B cell (primary cell): ENCODE measurements at regions not wholly inside any gene's neighbourhood (a gene's known extent, or its start where the extent isn't known, plus 50 kb on each side); places are given as distances from the start of the nearest gene placed in this dataset.

Experiments used
- ATAC-seq: fragments of 200-7000 bp; cut with Tn5 transposase; one replicate; pipeline ENCODE4 v1.10.0; 2021; ENCODE audit warnings: low read depth, mild to moderate bottlenecking, moderate number of reproducible peaks, moderate library complexity
- CTCF ChIA-PET: fragments of 350-600 bp; sonication (Branson Sonifier 250); formaldehyde crosslinking; loops from one replicate; lab custom pipeline; 2021; ENCODE audit warnings: antibody characterized with exemption, inconsistent platforms; lab: Charles Lee
- POLR2A ChIA-PET: fragments of 350-600 bp; sonication (Branson Sonifier 250); formaldehyde crosslinking; loops from one replicate; lab custom pipeline; 2021; ENCODE audit warnings: antibody characterized with exemption; lab: Charles Lee
- DNase-seq: peaks from one replicate; pipeline ENCODE4 v3.0.0; 2013
- H2AFZ ChIP-seq: 2 replicates; pipeline ENCODE4 v1.6.1; 2012; ENCODE audit warnings: mild to moderate bottlenecking, low read depth, low read length; ENCODE audit not compliant: insufficient read depth, poor library complexity, severe bottlenecking
- H3K27ac ChIP-seq, 2 donors: 1 replicate in 1 of 2; 2 replicates in 1 of 2; pipeline ENCODE4 v1.5.1; 2012 to 2013; ENCODE audit warnings: low read length in 2 of 2, mild to moderate bottlenecking in 2 of 2, moderate library complexity in 1 of 2
- H3K27me3 ChIP-seq, 4 experiments: fragments of 200-600 bp in 1 of 4; sonication (generic) in 1 of 4; replicated peaks in 1 of 4; 1 replicate in 2 of 4; 2 replicates in 2 of 4; pipeline versions ENCODE4 v1.6.1 to v1.7.0; 2013 to 2016; ENCODE audit warnings: low read length in 3 of 4, mild to moderate bottlenecking in 2 of 4, mixed read lengths in 1 of 4, moderate library complexity in 1 of 4; ENCODE audit not compliant: insufficient read depth in 4 of 4, control insufficient read depth in 3 of 4; ENCODE audit errors: control extremely low read depth in 1 of 4
- H3K36me3 ChIP-seq, 2 experiments: replicated peaks in 1 of 2; 1 replicate in 1 of 2; 2 replicates in 1 of 2; pipeline versions ENCODE4 v1.6.1 to v1.7.1; 2013; ENCODE audit warnings: low read length in 1 of 2; ENCODE audit not compliant: insufficient read depth in 2 of 2, control insufficient read depth in 1 of 2; ENCODE audit errors: control extremely low read depth in 1 of 2, extremely low read depth in 1 of 2
- H3K4me1 ChIP-seq, 2 donors: fragments of 200-600 bp in 1 of 2; sonication (generic) in 1 of 2; 1 replicate in 1 of 2; 2 replicates in 1 of 2; pipeline versions ENCODE4 v1.5.1 to v1.6.1; 2013 to 2017; ENCODE audit warnings: low read length in 2 of 2; ENCODE audit not compliant: control insufficient read depth in 2 of 2, insufficient read depth in 2 of 2
- H3K4me2 ChIP-seq: replicated peaks from 2 replicates; pipeline ENCODE3; 2012; ENCODE audit warnings: mild to moderate bottlenecking, low read depth, low read length; ENCODE audit not compliant: poor library complexity, severe bottlenecking
- H3K4me3 ChIP-seq, 5 experiments: fragments of 200-600 bp in 1 of 5; sonication (generic) in 1 of 5; 1 replicate in 3 of 5; 2 replicates in 2 of 5; pipeline versions ENCODE4 v1.5.1 to v1.7.0; 2011 to 2016; ENCODE audit warnings: low read length in 4 of 5, mild to moderate bottlenecking in 4 of 5, low read depth in 2 of 5, control low read depth in 1 of 5, moderate library complexity in 1 of 5; ENCODE audit not compliant: insufficient read depth in 1 of 5; ENCODE audit errors: control extremely low read depth in 1 of 5, extremely low read depth in 1 of 5
- H3K79me2 ChIP-seq: fragments of 200-600 bp; sonication (generic); one replicate; pipeline ENCODE4 v1.6.0; 2016; ENCODE audit warnings: low read length; ENCODE audit not compliant: control insufficient read depth, insufficient read depth
- H3K9ac ChIP-seq: fragments of 200-600 bp; sonication (generic); 2 replicates; pipeline ENCODE4 v1.6.1; 2017; ENCODE audit warnings: mild to moderate bottlenecking, low read length, moderate library complexity
- H3K9me3 ChIP-seq, 3 donors: one replicate each; pipeline versions ENCODE4 v1.6.1 to v1.7.1; 2013; ENCODE audit warnings: low read length in 2 of 3; ENCODE audit not compliant: control insufficient read depth in 2 of 3, insufficient read depth in 1 of 3; ENCODE audit errors: control extremely low read depth in 1 of 3
- H4K20me1 ChIP-seq: 2 replicates; pipeline ENCODE4 v1.6.0; 2012; ENCODE audit warnings: mild to moderate bottlenecking, low read length; ENCODE audit not compliant: insufficient read depth, control insufficient read depth, poor library complexity, severe bottlenecking
- H3K27ac Mint-ChIP-seq: one replicate; pipeline ENCODE4 v1.8.0; 2021; ENCODE audit warnings: mixed read lengths
- H3K27me3 Mint-ChIP-seq: one replicate; pipeline ENCODE4 v1.8.0; 2021; ENCODE audit warnings: mixed read lengths
- H3K4me1 Mint-ChIP-seq: one replicate; pipeline ENCODE4 v1.8.0; 2021; ENCODE audit warnings: mixed read lengths
- H3K4me3 Mint-ChIP-seq: one replicate; pipeline ENCODE4 v1.8.0; 2021; ENCODE audit warnings: mixed read lengths
- H3K9me3 Mint-ChIP-seq: one replicate; pipeline ENCODE4 v1.8.0; 2022; ENCODE audit warnings: mixed read lengths; ENCODE audit not compliant: insufficient read depth
- CTCF ChIP-seq: fragments of 200-600 bp; IDR thresholded peaks from one replicate; pipeline ENCODE4 v1.8.0; 2022; ENCODE audit warnings: antibody characterized with exemption, mild to moderate bottlenecking
- EZH2 ChIP-seq: IDR thresholded peaks from 2 replicates; pipeline ENCODE4 v1.6.1; 2012; ENCODE audit warnings: borderline replicate concordance, low read depth, mild to moderate bottlenecking, moderate library complexity, low read length; ENCODE audit not compliant: insufficient read depth, poor library complexity, severe bottlenecking
- WGBS: methylation state at CpG from one replicate; pipeline ENCODE4 v1.1.5; 2013; ENCODE audit warnings: missing lambda C conversion rate; ENCODE audit not compliant: insufficient coverage; 5-methylcytosine and 5-hydroxymethylcytosine counted together
- intact Hi-C: fragments of 100-400 bp; cut with micrococcal nuclease; formaldehyde crosslinking; loops from one replicate; pipeline ENCODE4 v1.10.0; 2022

- H3K4me1 ChIP-seq = no peaks in the 10 kb centered on the region
- H3K4me2 ChIP-seq = no peak overlapping the region
- CTCF ChIA-PET = no interaction called here
- no peaks in the 10 kb centered on the region for H3K27me3 ChIP-seq
- H3K4me3 ChIP-seq = no peak overlapping the region
- H2AFZ ChIP-seq = no peak overlapping the region
- no peak overlapping the region for H3K27ac ChIP-seq
- H3K36me3 ChIP-seq = no peaks in the 10 kb centered on the region
- ATAC-seq (no peak), DNase-seq (no peak)
- no peak overlapping the region for H3K27ac Mint-ChIP-seq
- peaks cover 23% of the 10 kb centered on the region for H3K9me3 Mint-ChIP-seq
- POLR2A ChIA-PET = no interaction called here
- H4K20me1 ChIP-seq = no peaks in the 10 kb centered on the region
- no peak overlapping the region for H3K9ac ChIP-seq
- H3K27me3 Mint-ChIP-seq = no peaks in the 10 kb centered on the region
- peaks cover 0 to 19% (median 8%) of the 10 kb centered on the region in 3 donors for H3K9me3 ChIP-seq
- TF ChIP-seq EZH2 (no peak), CTCF (no peak)
- intact Hi-C loops = no loop called here
- H3K4me3 Mint-ChIP-seq = no peak overlapping the region
- H3K79me2 ChIP-seq = no peaks in the 10 kb centered on the region
- 78% methylated on average over 1 of the region's 1 CpG for WGBS
- H3K4me1 Mint-ChIP-seq = no peaks in the 10 kb centered on the region
Observed at GRCh38 chr11:87545858-87546257, 508.1 kb downstream of the TMEM135 start.

- Histone ChIP-seq H3K9me3 (peaks cover 0 to 14% (median 8%) of the 10 kb centered on the region in 3 donors), H3K36me3 (no peaks in the 10 kb centered on the region), H3K4me3 (no peak overlapping the region), H2AFZ (no peak overlapping the region), H4K20me1 (no peaks in the 10 kb centered on the region), H3K79me2 (no peaks in the 10 kb centered on the region), H3K4me1 (no peaks in the 10 kb centered on the region), H3K27me3 (no peaks in the 10 kb centered on the region), H3K9ac (no peak overlapping the region), H3K4me2 (no peak overlapping the region), H3K27ac (no peak overlapping the region)
- TF ChIP-seq EZH2 = no peak
- no peak for TF ChIP-seq CTCF
- CTCF ChIA-PET = no interaction called here
- no CpG with 5 or more reads among the region's 1 CpG for WGBS
- Mint-ChIP-seq H3K27ac (no peak overlapping the region), H3K27me3 (no peaks in the 10 kb centered on the region), H3K4me3 (no peak overlapping the region), H3K4me1 (no peaks in the 10 kb centered on the region), H3K9me3 (peaks cover 4% of the 10 kb centered on the region)
- no peak for ATAC-seq
- intact Hi-C loops = no loop called here
- POLR2A ChIA-PET = no interaction called here
- DNase-seq = no peak
Observed at GRCh38 chr11:87539596-87539995, 501.9 kb downstream of the TMEM135 start.
